NCI-H510A (cell line): ENCODE measurements at regions not wholly inside any gene's neighbourhood (a gene's known extent, or its start where the extent isn't known, plus 50 kb on each side); places are given as distances from the start of the nearest gene placed in this dataset.
"Not testable (repeated sequence)": the region's sequence is repeated elsewhere in the genome, so short reads cannot be mapped to it uniquely, and the experiment has no call there.

Source experiments
- DNase-seq: peaks from one replicate; lab custom pipeline; 2025; lab: John Stamatoyannopoulos, UW

DNA sequence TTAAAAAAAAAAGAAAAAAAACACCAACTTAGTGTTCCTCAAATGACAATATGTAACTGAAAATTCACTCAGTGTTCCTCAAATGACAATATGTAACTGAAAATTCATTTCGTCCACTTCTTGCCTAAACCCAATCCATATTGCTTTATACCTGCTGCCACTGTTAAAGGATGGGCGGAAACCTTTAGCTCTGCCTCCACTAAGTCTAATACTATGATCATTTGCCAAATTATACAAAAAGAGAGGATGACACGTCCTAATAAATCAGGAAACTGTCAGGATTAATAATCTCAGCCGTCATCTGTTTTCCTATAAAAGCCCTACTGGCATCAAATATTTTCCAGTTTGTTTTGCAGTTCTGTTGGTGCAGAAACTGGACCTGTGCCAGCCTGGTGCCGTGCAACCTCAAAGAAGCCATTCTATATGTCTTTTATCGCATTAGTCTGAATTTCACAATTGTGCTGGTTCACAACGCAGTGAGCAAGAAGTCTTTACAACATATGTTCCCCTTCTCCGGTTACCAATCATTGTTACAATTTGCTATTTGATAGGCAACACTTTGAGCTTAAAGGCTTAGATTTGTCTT, 160.4 kb upstream of the KCNH8 start:
- no peak for DNase-seq

DNA sequence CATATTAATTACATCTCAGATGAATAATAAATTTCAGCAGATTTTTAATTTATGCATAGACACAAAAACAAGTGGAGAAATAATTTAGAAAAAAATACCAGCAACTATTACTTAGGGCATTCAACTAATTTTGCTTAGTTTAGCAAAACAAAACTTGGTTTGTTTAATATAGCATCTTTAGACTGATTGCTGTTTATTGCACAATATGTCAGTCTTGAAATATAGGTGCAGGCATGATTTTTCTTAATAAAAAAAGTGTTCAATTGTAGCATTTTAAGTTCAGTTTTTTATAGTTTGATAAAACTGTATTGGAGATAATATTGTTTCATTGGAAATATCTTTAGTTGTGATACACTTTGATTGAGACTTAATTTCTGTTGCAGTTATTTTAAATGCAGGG, 161.2 kb upstream of the KCNH8 start:
- DNase-seq = no peak

DNA sequence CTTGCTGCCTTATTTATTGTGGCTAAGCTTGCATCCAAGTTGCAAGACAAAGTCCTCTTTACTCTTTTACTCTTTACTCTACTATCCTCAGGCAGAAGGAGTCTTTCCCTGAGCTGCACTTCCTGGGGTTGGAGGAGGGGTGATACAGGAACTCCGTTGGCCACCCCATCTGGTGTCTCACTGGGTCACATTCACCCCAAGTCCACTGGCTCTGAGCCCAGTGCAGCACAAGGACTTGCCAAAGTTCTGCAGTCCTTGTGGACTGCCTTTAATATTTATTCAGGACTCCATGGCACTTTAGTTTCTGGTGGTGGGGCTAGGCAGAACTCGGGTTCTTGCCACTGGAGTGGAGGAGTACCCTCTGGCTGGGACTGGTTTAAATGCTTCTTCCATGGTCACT, 165.4 kb upstream of the KCNH8 start:
- no peak for DNase-seq

DNA sequence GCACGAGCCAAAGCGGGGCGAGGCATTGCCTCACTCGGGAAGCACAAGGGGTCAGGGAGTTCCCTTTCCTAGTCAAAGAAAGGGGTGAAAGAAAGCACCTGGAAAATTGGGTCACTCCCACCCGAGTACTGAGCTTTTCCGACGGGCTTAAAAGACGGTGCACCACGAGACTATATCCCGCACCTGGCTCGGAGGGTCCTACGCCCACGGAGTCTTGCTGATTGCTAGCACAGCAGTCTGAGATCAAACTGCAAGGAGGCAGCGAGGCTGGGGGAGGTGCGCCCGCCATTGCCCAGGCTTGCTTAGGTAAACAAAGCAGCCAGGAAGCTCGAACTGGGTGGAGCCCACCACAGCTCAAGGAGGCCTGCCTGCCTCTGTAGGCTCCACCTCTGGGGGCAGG, 172.2 kb upstream of the KCNH8 start:
- not testable (repeated sequence) for DNase-seq

DNA sequence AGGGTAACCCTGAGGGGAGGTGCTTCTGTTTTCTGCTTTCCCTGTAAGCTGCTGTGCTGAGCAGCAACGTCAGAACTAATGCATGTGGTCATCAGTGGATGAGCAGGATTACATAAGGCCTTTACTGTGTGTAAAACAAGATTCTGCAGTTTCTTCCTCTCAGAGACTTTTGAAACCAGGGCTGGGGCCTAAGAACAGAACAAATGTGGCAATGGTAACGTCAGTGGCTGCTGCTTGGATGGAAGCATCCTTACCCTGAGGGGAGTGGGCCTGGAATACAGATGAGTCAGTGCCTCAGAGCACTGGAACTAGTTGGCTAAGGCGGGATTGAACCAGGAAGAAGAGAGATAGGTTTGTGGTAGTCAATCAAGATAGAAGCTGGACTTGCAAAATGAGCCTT, 180.2 kb upstream of the KCNH8 start:
- no peak for DNase-seq

DNA sequence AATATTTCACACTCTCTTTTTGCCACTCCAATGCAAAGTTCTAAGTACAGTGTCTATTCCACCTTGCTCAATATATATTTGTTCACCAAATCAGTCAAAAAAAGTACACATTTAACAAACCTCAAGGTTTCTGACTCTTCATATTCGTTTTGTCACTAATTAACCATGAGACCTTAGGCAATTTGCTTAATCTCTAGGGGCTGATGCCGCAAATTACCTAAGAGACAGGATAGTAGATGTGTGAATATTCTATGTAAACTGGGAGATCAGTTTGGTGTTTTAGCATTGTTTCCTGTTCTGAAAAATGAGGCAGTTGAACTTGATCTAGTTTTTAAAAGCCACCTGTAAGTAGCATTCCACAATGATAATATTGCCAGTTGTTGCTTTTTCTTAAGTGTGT, 182.5 kb upstream of the KCNH8 start:
- DNase-seq = no peak

DNA sequence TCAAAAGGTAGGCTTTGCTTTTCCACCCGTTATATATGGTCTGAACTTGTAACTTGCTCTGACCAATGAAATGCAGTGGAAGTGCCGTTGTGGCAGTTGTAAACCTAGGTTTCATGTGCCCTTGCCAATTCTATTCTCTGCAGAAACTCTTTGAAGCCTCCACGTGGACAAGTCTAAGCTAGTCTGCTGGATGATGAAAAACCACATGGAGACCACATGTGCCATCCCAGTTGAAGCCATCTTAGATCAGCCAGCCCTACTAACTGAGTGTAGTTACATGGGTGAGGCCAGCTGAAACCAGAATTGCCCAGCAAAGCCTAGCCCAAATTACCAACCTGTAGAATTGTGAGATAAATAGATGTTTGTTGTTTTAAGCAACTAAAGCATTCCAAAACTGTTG, 183.7 kb upstream of the KCNH8 start:
- no peak for DNase-seq

DNA sequence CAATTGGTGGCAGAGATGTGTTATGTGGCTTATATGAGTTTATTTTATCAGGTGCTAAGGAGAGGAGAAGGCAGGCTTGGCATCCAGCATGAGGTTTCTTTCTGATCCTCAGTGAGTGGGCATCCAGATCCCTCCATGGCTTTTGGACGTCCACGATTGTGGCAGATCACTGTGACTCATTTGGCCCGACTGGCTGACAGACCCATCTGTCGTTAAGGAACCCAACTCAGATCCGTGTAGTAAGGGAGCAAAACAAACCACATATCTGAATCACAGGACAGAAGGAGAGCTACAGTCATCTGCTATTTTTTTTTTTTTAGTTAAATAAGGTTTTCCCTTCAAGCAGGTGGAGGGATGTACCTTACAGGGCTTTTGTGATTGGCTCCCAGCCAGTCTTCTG, 197.0 kb upstream of the KCNH8 start:
- DNase-seq = no peak

DNA sequence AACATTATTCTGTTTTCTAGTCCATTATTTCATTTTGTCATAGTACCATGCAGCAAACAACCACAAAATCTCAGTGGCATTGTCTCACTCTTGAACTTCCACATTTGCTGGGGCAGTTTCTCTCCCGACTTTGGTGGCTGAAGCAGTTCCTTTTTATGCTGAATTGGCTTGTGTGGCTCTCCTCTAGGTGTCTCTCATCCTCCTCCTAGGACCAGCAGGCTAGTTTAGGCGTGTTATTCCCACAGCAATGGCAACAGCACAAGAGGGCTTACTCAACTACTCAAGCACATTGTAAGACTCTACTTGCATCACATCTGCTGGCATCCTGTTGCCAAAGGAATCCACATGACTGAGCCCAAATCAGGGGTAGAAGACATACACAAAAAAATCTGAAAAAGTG, 201.8 kb upstream of the KCNH8 start:
- DNase-seq = no peak

DNA sequence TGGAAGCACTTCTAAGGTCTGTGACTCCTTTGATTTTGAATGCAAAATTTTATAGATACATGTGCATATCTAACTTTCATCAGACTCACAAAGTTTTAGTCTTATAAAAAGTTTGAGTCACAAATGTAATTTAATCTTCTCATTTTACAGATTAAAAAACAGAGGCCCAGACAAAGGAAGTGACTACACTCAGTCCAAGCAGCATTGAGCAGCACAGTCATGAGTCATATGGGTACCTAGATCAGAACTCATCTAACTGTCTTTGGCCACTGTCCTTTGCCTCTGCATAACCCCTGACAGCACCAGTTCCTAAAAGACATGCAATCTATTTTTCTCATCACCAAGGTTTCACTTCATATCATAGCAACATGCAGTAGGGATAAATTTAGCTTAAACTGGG, 210.7 kb upstream of the KCNH8 start:
- DNase-seq = no peak

DNA sequence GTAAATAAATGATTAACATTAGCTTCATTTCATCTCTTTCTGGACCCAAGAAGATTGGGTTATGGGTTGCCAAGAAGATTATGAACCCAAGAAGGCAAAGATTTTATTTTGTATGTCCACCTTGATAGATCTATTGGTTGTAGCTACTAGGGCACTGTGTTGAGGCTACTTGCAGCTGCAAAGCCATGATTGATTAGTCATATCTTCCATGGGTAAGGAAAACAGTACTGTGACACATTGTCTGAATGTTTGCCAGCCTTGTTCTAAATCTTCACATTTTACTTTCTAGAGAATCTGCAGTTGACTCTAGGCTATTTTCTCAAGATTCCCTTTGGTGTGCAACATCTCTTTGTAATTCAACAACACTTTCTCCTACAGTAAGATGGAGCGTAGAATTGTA, 229.2 kb upstream of the KCNH8 start:
- DNase-seq = no peak

DNA sequence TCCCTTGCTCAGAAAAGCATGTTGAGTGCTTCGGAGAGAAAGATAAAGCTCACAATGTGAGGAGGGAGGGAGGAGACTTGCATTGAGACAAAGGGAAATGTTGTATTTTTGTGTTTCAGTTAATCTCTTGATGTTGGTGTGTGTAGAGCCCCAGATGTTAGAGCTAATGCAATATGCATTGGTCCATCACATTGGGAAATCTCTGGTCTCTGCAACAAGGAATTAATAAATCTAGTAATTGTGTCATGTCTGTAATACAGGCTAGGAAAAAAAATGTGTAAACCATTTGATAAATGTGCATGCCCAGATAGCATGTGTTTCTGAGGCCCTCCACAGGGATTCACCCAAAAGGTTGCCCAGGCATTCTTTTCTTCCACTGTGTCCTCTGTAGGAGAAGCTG, 230.4 kb upstream of the KCNH8 start:
- DNase-seq = no peak

DNA sequence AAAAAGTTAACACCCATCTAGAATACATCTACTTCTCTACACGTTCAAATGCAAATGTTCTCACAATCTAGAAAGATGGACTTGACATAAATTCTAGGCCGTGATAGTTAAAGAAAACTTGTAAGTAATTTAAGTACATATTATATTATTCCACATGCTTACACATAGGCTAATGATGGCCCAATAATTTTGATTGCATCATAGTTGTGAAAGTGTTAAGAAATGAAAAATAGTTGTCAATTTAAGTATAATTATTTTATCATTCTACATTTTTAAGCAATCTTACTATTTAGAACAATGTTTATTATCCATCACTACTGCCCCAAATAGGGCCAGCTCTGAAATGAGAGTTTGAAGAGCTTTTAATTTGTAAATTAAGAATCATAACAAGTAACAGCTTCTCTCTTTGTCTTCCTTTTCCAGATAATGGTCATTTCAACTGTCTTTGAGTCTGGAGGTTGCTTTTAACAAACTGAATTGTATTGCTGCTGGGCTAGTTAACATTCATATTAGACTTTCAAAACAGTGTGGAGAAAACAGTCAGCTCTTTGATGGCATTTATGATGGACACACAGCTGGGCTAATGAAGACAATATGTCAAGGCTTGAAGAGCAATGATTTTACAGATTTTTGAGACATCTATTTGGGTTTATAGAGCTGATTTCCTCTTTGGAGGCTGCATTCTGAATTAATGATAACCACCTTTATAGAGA, 246.1 kb upstream of the KCNH8 start:
- DNase-seq = no peak

DNA sequence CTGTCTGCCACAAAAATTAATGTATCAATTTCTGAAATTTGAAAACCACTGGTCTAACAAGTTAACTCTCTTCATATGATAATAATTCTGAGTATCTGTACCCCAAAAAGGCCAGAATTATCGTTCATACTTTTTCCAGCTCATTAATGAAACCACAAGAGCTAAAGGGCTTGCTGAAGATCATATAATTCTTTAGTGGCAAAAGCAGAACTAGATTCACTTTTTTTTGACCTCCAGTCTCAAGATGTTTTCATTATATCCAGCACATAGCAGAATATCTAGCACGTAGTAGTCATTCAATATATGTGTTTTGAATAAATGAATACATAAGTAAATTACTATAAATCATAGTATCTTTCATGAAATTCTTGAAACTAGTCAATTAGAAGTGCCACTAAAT, 246.7 kb upstream of the KCNH8 start:
- no peak for DNase-seq

DNA sequence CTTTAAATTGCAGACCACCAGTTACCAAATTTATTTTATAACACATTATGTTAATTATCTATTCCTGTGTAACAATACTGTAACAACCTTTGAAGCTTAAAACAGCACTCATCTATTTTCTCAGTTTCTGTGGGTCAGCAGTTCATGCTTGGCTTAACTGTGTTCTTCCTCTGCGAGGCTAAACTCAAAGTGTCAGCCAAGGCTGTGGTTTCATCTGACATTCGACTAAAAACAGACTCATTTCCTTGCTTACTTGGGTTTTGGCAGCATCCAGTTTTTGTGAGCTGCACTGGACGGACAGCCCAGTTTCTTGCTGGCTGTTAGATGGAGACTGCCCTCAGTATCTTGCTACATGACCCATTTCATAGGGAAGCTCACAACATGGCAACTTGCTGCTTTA, 247.3 kb upstream of the KCNH8 start:
- no peak for DNase-seq

DNA sequence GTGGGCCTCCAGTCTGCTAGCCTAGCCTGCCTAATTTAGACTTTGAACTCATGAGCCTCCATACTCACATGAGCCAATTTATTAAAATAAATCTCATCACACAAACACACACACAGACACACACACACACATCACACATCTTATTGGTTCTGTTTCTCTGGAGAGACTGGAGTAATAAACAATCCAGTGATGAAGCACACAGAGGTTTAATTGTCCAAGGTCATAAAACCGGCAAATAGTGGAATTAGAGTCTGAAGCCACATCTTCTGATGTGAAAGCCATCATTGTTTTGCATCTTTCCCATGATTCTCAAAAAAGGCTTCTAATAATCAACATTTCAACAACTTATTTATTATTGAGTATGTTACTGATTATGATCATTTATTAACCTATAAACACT, 249.4 kb upstream of the KCNH8 start:
- DNase-seq = no peak

DNA sequence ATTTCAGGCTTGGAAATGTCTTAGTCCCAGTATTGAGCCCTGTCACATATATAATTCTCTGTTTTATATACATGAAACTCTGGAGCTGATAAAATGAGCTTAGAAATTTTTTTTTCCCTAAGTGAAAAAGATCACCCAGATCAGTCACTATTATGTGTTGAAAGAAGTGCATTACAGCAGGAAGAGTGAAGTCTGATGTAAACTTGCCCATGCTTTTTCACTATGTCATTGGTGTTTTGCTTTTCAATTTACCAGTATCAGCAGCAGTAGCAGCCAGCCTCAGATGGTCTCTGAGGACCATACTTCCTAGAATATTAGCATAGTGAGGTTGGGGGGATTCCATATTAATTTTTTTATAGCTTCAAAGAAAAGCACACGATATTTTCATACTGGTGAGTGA, 255.6 kb upstream of the KCNH8 start:
- no peak for DNase-seq

DNA sequence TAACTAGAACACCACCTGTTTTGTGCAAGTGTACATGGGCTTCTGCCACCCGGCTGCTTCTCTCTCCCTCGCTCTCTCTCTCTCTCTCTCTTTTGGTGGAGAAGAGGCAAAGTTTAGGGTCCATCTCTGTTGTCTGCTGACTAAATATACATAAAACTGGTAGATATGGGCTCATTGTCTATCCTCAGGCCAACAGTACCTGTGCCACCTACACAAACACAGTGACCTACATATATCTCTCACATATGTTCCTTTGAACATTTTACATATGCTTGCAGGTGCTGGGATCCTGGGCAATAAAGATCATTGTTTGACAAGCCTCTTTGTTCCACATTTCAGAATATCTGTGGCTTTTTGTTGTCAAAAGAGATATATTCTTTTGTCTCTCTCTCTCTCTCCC, 256.3 kb upstream of the KCNH8 start:
- DNase-seq = no peak

DNA sequence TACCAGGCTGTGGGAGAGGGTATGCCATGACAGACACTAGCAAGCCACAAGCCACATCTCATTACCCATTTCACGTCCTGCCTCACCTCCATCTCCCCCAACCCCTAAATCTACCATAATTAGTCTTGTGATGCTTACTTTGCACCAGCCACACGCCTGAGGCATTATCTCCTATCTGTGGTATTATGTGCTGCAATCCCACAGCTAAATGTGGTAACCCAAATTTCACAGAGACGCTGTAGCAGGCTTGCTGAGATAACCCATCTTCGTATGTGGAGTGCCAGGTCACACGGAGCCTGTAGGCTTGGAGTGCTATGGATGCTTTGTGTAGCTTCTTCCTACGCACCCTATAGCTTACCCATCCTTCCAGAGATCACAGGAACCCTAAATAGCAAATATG, 256.7 kb upstream of the KCNH8 start:
- DNase-seq = no peak

DNA sequence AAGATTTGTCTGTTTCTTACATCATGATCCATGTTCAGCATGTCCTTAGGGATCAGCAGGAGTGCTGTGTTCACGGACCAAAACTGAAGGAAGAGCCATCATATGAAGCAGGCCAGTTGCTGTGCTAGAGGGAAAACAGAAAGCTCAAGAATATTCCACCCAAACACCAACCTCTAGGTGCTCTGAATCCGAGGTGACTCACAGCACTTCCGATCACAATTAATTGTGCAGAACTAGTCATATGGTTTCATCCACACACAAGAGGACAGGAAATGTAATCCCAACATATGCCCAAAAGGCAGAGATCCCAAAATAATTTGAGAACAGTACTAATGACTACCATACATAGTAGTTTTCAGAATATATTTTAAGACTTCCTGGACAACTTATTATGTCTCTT, 257.9 kb upstream of the KCNH8 start:
- DNase-seq = no peak

DNA sequence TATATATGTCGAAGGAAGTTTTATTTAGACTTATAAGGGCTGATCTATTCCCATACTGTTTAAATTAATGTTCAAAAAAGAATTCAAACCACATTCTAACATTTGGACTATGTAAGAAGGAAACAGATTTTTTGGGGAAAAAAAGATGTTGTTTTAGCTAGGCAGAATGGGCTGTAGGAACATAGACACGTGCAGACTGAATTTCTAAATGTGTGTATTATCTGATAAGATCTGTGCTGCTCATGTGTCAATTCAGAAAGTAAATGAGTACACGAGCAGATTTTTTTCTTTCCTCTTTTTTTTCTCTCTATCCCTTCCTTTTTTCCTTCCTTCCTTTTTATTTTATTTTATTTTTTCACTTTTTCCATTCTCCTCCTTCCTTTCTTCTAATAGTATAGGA, 259.5 kb upstream of the KCNH8 start:
- no peak for DNase-seq

DNA sequence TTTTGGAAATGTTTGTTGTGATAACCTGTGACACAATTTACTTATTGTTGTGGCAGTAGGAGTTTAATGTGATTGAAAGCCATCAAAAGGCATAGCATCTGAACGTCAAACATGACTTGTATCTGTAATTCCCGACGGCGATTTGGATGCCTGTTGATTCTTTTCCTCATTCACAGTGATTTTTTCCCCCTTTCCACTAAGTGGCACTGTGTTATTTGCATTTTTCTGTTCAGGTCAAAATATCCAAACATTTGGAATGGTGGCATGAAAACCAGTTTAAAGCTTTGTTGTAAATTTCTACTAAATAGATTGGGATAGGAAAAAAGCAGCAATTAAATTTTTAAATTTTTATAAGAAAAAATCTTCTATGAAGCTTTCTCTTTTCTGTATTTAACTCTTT, 259.9 kb upstream of the KCNH8 start:
- no peak for DNase-seq

DNA sequence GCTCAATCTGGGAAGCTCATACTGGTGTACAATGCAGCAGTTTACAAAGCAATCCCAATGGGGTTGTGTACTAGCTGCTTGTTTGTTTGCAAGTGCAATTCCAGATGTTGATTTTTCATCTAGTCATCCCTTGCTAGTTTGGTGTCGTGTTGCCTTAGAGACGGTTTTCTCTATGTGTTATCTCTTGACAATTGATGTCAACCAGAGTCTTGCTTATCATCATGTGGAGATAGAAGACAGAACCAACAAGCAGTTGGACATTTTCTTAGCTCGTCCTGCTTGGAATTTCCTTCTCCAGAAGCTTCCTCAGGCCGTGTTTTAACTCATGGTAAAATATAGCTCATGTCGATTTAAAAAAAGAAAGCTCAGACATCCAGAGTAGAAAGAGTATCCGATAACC, 262.0 kb upstream of the KCNH8 start:
- no peak for DNase-seq

DNA sequence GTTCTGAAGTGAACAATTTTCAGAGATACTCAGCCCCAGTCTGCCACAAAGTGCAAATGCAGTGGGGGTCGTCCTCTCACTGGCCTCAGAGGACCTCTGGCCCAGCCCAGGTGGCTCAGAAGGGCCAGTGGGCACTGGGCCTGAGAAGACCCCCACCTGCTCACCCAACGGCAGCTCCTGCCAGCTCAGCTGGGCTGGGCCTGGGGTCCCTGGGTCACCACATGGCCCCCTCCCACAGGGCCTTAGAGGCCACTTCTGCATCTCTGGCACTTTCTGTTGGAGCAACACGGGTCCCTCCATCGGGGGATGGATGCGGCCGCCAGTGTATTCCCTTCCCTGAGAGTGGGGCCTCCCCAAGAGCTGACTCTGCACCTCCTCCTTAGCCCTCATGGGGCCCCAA, 262.7 kb upstream of the KCNH8 start:
- DNase-seq = no peak
